Endothelial cell (in vitro differentiated cells): ENCODE measurements at regions not wholly inside any gene's neighbourhood (a gene's known extent, or its start where the extent isn't known, plus 50 kb on each side); places are given as distances from the start of the nearest gene placed in this dataset.

Source experiments
- DNase-seq: peaks from one replicate; pipeline ENCODE4 v3.0.0; 2021; ENCODE audit warnings: low spot score
- H3K27ac Mint-ChIP-seq: one replicate; pipeline ENCODE4 v1.8.0; 2021; ENCODE audit warnings: mixed read lengths, inconsistent platforms; ENCODE audit not compliant: unreplicated experiment
- H3K27me3 Mint-ChIP-seq: one replicate; pipeline ENCODE4 v1.8.0; 2021; ENCODE audit warnings: mild to moderate bottlenecking, moderate library complexity, mixed read lengths, inconsistent platforms; ENCODE audit not compliant: unreplicated experiment
- H3K36me3 Mint-ChIP-seq: one replicate; pipeline ENCODE4 v1.8.0; 2021; ENCODE audit warnings: mild to moderate bottlenecking, low read depth, mixed read lengths, inconsistent platforms; ENCODE audit not compliant: unreplicated experiment
- H3K4me1 Mint-ChIP-seq: one replicate; pipeline ENCODE4 v1.8.0; 2021; ENCODE audit warnings: mild to moderate bottlenecking, mixed read lengths, inconsistent platforms; ENCODE audit not compliant: unreplicated experiment
- H3K4me3 Mint-ChIP-seq: one replicate; pipeline ENCODE4 v1.8.0; 2021; ENCODE audit warnings: mild to moderate bottlenecking, mixed read lengths, inconsistent platforms; ENCODE audit not compliant: unreplicated experiment
- H3K9me3 Mint-ChIP-seq: one replicate; pipeline ENCODE4 v1.8.0; 2021; ENCODE audit warnings: mixed read lengths, inconsistent platforms; ENCODE audit not compliant: unreplicated experiment
- CTCF ChIP-seq: fragments of 200-600 bp; sonication (generic); IDR thresholded peaks from one replicate; pipeline ENCODE4 v1.5.0; 2021; ENCODE audit warnings: antibody characterized with exemption; ENCODE audit not compliant: unreplicated experiment

DNA sequence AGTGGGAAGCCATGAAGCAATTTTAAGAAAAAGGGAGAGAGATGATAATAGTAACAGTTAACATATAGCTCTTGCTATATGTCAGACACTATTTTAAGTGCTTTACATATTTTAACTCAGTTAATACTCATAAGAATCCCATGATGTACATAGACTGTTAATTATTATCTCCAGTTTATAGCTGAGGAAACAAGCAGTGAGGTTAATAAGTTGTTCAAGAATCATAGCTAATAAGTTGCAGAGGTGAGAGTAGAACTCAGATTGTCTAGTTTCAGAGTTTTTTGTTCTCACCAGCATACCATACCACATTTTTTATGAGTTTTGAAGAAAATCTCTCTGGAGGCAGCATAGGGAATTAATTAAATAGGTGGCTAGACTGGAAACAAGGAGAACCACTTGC, 144.6 kb upstream of the MMS22L start:
- no peaks in the 10 kb centered on the region for H3K9me3 Mint-ChIP-seq
- no peak for TF ChIP-seq CTCF
- no peak overlapping the region for H3K4me3 Mint-ChIP-seq
- H3K36me3 Mint-ChIP-seq = no peaks in the 10 kb centered on the region
- no peak for DNase-seq
- no peaks in the 10 kb centered on the region for H3K4me1 Mint-ChIP-seq
- H3K27me3 Mint-ChIP-seq = no peaks in the 10 kb centered on the region
- no peak overlapping the region for H3K27ac Mint-ChIP-seq

DNA sequence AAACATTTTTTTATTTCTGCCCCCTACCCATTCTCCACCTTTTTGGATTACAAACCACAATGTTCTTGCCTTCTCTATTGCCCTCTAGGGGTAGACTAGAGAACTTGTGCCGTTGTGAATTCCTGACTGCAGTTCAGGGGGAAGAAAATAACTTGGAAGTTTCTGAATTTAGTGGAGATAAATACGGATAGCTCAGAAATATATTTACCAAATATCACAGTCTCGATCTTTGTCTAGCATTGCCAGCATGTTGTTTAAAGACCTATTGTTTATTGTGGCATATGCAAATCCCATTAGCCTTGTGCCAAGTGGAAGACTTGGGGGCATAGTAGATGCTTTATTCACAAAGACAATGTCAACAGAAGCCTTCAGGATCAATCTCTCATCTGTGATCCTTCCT, 154.1 kb upstream of the MMS22L start:
- Mint-ChIP-seq H3K4me1 (no peaks in the 10 kb centered on the region), H3K27me3 (no peaks in the 10 kb centered on the region), H3K36me3 (no peaks in the 10 kb centered on the region), H3K4me3 (no peak overlapping the region), H3K9me3 (no peaks in the 10 kb centered on the region), H3K27ac (no peak overlapping the region)
- peak; percentile 82 for TF ChIP-seq CTCF
- DNase-seq = no peak

- no peaks in the 10 kb centered on the region for H3K36me3 Mint-ChIP-seq
- no peak overlapping the region for H3K27ac Mint-ChIP-seq
Observed at GRCh38 chr6:97438011-97438671, 155.1 kb upstream of the MMS22L start.

DNA sequence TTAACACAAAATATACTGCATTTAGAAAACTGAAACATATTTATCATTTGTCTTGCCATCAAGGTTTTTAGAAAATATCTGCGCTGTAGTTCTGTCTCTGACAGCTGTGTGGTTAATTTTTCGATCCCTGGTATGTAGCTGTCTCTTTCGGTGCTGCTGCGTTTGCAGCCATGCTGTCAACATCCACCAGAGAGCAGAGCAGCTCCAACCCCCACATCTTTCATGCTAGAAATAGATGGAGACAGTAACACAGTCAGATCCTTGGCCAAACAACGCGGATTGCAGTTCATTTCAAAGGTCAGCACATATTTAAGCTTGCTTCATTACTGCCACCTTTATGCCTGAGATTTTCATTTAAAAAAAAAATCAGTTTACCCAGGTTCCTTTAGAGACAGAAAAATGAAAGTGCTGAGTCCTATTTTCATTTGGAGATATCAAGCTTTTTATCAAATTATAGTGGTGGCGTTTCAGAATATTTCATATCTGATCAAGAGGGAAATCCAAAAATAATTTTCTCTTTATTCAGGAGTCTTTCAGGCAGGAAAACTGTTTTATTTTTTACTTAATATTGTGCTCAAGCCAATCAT, 157.7 kb upstream of the MMS22L start:
- H3K27ac Mint-ChIP-seq = no peak overlapping the region

More at GRCh38 chr6:97438011-97438671, 155.1 kb upstream of the MMS22L start:
- DNase-seq = no peak
- H3K4me1 Mint-ChIP-seq = no peaks in the 10 kb centered on the region
- no peaks in the 10 kb centered on the region for H3K9me3 Mint-ChIP-seq
- no peak overlapping the region for H3K4me3 Mint-ChIP-seq
- no peak for TF ChIP-seq CTCF
- no peaks in the 10 kb centered on the region for H3K27me3 Mint-ChIP-seq

More for the DNA sequence above, 157.7 kb upstream of the MMS22L start:
- peak; percentile 22 for TF ChIP-seq CTCF
- no peaks in the 10 kb centered on the region for H3K27me3 Mint-ChIP-seq
- no peaks in the 10 kb centered on the region for H3K36me3 Mint-ChIP-seq
- no peaks in the 10 kb centered on the region for H3K4me1 Mint-ChIP-seq
- no peaks in the 10 kb centered on the region for H3K9me3 Mint-ChIP-seq
- DNase-seq = peak; percentile 35
- no peak overlapping the region for H3K4me3 Mint-ChIP-seq
